GM18499 (cell line): ENCODE measurements at regions not wholly inside any gene's neighbourhood (a gene's known extent, or its start where the extent isn't known, plus 50 kb on each side); places are given as distances from the start of the nearest gene placed in this dataset.

Experiments
- ATAC-seq: cut with Tn5 transposase; IDR thresholded peaks from one replicate; pipeline ENCODE4 v1.9.1; 2021; ENCODE audit warnings: moderate number of reproducible peaks; ENCODE audit not compliant: insufficient read depth, unreplicated experiment

DNA sequence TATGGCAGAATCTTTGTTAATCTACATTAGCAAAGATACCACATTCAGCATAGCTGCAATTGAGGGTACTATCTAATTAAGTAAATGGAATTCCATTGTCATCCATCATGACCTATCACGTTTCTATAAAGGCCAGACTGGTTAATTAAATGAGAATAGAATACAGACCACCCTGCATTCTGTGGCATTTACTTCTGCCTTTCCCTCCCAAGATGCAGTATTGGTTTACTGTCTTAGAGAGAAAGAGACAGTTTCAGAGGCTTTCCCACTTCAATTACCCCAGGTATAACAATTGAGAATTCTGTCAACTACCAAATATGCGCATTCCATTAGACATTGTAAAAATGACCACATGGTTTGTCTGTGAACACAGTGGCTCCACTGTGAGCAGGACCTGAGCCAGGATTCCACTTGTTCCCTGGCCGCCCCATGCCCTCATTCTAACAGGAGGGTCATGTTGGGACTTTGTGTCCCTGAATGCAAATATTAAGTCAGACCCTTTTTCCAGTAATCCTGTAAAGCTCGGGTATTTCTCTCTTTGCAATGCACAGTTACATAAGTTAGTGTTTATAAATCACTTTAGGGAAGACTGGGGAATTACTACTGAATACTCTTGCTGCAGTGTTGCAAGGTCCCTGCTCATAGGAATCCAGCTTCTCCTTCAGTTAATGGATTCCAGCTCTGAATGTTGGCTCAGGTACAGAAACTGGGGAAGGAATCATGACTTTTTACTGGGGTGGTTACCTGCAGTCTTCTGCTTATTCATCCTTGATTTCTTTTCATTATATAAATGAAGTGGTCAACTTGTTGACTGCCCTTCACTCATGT is 261.0 kb downstream of the PDGFC start:
- no peak for ATAC-seq

DNA sequence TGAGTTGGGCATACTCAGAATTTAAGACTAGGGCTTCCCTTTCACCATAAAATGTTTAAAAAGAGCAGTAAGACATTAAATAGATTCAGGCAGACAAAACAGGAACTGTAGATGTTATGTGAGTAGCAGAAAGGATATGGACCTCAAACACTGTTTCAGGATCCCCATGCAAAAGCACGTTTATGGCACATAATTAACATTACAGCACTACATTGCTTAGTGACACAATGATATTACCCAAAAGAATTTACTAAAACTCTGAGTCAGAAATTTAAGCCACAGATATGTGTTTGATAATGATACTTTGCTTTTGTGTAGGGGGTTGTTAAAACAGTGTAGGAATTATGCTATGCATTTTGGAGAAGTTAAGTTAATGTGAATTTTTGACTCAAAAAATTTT is 266.3 kb downstream of the PDGFC start:
- no peak for ATAC-seq

DNA sequence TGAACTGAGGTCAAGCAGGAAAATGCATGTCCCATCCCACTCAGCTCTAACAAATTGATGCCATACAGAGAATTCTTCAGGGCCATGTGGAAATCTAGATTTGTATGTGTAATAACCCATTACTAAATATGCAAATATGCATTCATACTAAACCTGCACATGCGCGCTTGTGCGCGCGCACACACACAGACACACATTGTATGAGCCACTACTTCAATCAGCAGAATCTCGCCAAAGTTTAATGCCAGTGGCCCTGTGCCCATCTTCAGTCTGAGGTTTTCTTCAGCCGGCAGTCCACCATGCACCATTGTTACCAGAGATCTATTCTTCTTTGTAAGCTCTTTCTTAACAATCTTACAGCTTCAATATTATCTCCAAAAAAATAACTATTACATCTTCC is 276.4 kb downstream of the PDGFC start:
- ATAC-seq: no peak

DNA sequence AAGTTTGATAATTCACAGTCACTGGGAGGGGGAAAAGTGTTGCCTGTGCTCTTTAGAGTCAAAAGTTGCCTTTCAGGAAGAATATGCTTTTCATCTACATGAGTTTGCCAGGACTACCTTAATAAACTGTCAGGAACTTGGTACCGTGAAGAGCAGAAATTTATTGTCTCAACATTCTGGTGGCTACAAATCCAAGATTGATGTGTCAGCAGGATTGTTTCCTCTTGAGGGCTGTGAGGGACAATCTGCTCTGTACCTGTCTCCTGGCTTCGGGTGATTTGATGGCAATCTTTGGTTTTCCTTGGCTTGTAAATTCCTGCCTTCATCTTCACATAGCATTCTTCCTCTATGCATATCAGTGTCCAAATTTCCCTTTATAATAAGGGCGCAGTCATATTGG is 277.2 kb downstream of the PDGFC start:
- ATAC-seq: no peak

DNA sequence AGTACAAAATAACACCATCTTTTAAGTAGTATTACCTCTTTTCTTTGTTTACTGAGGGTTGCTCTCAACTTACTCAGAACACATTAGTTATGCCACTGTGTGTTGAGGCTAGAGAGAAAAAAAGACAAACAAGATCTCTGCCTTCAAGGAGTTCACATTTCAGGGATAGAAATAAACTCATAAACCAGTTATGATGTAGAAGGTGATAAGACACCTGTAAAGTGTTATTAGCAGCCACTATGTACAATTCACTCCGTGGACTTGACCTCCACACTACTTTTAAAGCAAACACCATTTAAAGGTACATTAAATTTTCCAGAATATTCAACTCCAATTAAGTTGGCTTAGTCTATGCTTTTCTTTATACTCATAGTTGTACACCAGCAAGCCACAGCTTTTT is 278.0 kb downstream of the PDGFC start:
- no peak for ATAC-seq

DNA sequence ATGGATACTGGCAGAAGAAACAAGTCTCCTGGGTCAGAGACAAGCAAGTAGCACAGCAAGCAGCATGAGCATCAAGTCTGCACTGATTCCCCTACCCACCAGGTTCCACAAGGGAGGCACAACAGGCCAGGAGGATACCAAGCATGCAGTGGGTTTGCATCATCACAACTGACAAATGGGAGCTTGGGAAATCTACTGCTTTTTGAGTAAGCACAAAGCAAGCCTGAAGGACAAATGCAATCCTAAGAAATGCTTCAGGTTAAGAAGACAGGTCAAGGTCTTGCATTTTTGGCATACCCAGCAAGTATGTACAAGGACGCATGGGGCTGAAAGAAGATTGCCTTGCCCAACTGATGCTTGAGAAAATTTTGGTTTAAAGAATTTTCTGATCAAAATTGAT is 279.6 kb downstream of the PDGFC start:
- ATAC-seq: no peak

DNA sequence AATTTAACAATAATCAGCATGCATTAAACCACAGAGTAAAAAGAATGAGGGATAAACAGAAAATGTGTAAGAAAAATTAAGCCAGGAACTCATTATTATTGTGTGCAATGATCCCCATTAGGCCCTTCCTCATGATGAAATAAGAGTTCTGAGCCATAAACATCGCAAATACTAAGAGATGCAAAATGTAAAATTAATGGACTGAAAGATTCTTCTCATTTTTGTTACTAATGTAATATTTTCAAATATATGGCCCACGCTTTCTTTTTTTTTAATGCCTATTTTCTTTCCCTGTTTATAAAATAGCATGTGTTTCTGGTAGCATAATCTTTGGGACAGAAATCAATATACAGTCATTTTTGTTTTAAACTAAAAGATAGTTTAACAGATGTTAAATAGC is 281.0 kb downstream of the PDGFC start:
- ATAC-seq: no peak

DNA sequence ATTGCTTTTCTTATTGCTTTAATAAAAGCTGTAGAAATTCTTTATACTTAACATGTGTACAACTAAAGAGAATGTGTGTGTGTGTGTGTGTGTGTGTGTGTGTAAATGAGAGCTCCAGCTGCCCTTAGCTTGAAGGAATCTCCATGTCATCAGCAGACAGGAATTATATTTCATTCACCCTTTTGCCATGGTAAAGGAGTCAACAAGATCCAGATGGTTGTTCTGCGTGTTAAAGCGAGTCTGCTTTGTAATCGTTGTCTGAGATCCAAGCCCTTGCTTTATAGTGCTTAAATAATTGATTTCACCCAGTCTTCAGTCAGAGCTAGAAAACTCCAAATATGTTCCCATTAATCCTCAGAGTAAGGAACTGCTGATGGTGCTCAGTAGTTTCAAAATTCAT is 285.5 kb downstream of the PDGFC start:
- ATAC-seq: no peak

DNA sequence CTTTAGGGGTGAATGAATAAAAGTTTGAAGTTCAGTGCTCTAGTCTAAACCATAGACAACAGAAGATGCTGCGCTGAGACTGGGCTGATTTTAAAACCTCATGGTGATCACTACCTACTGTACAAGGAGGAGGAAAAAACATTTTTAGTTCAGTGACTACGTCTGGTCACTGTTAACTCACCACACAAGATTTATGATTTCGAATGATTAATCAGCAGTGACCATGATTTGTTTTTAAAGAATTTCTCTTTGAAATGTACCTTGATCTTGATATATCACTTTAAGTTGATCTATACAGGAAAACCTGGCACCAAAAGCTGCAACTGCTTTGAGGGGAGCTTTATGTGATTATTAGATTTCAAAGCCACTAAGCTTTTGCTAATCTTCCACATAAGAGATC is 286.3 kb downstream of the PDGFC start:
- no peak for ATAC-seq

DNA sequence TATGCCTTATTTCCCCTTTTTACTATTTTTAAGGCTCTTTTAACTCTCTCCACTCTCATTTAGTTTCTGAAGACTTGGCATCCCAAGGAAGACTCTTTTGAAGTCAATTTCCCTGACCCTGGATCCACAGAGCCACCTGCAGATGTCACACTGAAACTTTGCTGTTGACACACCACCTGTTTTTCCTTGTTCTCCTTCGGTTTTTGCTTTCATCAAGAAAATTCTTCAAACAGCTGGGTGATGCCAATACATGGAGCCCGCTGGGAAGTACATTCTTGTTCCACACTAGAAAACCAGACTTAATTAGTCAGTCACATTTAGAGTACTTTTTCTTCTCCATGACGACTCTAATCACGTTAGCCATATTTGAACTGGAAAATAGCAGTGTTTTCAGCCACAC is 293.9 kb downstream of the PDGFC start:
- no peak for ATAC-seq

DNA sequence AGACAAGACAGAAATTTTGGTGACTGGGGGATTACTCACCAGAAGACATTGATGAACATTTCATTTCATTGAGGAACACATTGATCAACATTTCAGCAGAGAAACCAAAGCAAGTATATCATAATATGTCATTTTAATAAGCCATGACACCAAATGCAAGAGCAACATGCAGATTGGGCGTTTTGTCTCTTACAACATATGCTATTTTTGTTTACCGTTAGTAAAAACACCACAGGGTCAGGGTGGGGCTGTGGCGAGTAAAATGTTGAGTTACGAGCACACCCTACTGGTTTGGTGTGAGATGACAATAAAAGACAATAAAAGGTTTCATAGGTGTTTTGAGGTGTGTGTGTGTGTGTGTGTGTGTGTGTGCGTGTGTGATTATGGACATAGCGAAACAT is 294.5 kb downstream of the PDGFC start:
- no peak for ATAC-seq

DNA sequence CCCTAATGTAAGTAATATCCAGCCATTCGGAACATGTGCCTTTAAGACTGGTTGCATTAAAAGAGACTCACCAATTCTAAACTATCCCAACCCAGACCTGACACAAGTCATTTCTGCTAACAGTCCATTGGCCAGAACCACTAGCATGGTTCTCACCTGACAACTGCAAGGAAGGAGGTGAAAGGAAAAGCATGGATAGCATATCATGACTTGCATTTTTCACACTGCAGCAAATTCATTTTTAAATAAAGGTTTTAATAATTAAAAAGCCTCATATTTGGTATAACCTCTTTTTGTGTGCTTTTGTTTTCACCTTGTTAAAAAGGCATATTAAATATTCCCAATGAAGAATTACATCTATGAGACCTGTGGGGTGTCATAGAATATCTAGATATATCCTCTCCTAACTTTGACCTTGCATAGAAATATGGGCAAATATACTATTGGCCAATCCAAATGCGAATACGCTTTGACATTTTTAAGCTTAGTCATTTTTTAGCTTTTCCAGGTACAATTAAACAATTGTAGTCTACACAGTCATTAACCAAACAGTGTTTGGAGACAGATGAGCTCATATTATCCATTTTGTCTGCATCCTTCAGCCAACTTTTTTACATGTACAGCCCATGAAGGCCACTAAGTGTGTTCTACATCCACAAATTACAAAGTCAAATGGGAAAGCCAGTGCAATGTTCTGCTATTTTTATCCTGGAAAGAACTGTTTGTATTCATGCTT is 295.3 kb downstream of the PDGFC start:
- ATAC-seq: no peak

DNA sequence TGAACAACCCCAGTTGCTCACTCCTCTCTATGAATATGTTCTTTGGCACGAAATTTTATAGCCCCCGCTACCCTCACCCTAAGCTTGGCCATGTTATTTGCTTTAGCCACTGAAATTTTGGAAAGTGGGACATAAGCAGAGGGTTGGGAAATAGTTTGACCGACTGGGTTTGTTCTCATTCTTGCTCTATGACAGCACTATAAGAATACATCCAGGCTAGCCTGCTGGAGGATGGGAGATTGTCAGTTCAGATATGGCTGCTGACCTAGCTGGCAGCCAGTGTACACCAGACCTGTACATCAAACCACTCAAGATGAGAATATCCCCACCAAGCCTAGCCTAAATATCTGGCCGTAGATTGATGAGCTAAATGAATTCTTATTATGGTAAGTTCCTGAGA is 298.1 kb downstream of the PDGFC start:
- ATAC-seq: no peak

DNA sequence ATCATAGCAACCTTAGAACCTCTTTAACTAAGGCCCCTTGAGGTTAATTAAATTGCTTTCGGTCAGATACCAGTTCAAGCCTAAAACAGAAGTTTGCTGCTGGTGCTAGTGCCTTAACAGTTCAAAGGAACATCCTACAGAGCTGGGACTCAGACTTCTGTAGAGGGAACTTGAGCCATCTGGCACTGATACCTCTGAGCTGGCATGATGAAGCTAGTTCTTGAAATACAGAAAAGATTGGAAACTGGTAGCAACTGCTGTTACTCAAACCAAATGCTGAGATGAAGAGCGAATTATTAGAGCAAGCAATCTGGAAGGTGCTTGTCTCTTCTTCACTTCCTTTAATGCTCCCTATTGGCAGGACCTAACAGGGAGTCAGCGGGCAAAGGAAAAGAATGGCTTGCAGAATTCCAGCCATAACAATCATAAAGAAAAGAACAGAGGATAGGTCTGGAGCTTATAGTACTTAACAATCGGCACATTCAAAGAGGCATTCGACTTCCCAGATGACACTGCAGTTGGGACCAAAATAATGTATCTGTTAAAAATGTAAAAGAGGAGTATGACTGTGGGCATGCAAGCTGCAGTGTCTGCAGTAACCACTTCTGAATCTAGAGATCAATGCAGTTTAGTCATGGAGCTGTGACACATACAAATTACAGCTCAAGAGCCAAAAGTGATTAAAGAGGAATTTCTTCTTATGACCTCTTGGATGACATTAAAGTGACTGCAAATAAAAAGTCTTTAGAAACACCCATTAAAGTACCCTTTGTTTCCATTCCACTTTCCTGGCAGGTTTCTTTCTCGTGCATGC is 298.9 kb downstream of the PDGFC start:
- no peak for ATAC-seq

DNA sequence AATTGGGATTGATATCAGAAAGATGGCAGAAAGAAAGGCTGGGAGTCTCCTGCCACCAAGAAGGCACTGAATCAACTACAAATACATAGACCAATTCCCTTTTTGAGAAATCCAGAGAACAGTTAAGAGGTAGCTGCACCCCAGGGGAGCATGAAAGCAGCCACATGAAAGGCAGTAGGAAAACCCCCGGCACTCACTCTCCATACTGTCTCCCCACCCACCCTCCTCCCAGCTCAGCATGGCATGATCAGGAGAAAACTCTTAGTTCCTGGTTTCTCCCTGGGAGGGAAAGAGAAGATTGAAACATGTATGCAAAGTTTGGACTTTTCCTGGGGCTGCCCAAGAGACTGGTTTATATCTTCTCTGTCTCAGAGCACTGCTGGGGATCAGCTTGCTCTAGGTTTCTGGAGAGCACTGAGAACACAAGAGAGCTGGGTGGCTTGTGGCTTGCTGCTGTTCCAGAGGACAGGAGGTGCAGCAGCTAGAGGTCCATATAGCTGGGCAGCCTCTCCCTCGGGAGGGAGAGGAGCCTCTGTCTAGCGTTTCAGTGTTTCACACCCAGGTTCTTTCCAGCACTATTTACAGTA is 305.7 kb downstream of the PDGFC start:
- ATAC-seq: no peak

DNA sequence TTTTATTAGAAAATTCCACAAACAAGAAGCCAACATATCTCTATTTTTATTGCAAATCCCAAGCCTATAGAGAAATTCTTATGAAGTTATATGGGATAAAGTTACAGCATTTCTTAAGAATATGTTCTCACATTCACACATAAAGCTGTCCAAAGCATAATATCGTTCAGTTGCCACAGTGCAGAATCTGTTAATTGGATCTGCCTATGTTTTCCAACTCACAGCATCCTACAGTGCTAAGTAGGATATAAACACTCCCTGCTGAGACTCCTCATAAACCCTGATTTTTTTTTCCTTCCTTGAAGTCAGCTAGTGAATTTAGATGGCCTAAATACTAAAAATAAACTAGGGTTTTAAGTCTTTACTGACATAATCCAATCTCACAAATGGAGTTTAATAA is 307.9 kb downstream of the PDGFC start:
- no peak for ATAC-seq

DNA sequence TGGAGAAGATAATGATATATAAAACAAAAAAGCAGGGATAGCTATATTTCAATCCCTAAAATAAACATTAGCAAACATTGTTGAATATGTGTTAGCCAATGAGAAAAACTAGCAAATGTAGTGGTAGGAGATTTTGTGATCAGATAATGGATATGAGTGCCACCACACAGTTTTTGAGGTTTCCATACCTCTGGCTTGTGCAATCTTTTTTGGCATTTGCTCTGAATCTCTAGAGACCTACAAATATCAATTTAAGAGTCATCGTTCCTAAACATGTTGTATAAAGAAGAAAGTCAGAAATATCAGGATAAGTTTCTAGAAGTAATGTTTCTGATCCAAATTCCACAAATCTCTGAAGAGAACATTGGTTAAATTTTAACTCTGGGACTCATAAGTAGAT is 308.7 kb downstream of the PDGFC start:
- ATAC-seq: no peak

DNA sequence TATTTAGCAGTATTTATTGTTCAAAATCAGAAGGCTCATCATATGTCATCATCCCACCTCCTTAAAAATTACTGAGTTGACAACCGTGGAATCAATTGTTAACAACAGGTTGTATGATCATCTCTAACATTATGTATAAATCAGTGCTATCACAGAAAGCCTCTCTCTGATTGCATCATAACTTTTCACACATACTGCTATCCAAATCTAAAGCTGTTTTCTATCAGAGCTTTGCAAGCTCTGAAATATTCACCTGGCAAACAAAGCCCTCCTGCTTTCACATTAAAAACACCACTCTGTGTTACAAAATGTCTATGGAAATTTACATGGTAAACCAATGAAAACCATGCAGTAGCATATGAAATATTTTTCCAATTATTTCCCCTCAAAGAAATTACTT is 310.0 kb downstream of the PDGFC start:
- no peak for ATAC-seq

DNA sequence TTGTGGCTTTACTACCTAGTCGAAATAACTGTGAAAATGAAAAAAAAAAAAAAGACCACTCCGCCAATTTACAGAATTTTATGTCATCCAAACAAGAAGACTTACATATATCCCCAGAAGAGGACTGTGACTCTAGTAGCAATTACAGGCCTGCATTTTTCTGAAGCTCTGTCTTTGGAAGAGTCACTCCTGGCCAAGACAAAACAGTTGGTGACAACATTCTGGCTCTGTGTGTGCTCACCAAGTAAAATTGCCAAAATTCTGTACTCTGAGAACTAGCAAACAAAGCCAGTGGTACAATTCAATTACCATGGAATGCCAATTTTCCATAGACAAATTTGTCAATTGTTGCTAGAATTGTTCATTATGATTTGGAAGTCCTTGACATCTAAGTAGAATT is 311.1 kb downstream of the PDGFC start:
- no peak for ATAC-seq

DNA sequence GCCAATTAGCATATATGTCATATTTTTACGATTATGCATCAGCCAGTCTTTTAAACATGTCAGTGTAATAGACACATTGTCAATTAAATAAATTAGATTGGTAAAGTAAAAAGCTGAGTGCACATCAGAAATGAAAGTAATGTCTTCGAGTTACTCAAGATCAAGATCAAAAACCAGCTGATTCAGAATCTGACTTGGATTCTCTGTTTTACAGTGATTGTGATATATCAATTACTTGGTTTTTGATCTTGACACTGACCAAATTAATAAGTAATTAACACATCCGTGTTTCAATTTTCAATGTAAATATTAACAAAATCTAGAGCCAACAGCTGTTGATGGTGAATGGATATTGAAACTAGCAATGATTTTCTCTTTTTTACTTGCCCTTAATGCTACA is 311.6 kb downstream of the PDGFC start:
- ATAC-seq: no peak

DNA sequence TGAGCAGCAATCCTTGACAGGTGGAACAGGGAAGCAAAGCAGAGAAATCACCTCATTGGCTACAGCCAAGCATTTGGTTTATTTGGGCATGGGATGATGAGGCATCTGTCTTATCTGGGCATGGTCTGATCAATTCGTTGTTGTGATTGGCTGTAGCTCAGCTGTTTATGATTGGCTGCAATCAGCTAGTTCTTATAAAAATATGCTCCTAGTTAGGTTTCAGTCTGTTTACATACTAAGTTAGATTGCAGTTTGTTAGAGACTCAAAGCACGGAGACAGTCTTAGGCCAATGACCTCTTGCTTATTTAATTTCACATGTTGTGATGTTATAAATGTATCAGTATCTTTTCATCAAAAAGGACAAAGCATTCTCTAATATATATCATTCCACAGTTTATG is 312.0 kb downstream of the PDGFC start:
- ATAC-seq: no peak
